H1 (cell line): ENCODE measurements at regions not wholly inside any gene's neighbourhood (a gene's known extent, or its start where the extent isn't known, plus 50 kb on each side); places are given as distances from the start of the nearest gene placed in this dataset.

Experiments used
- CTCF ChIA-PET: fragments of 300-600 bp; sonication (Branson Sonifier 250); formaldehyde crosslinking; loops from one replicate; lab custom pipeline; 2021; ENCODE audit not compliant: partially characterized antibody; lab: Charles Lee
- POLR2A ChIA-PET: fragments of 300-600 bp; sonication (Branson Sonifier 250); formaldehyde crosslinking; loops from one replicate; lab custom pipeline; 2021; ENCODE audit warnings: inconsistent platforms; ENCODE audit not compliant: partially characterized antibody; lab: Charles Lee
- DNase-seq, 2 experiments: peaks; one replicate each; pipeline versions ENCODE4 v3.0.0 to v3.0.0-alpha.2; 2010 to 2022; ENCODE audit warnings: low spot score in 2 of 2, low read depth in 1 of 2, mixed read lengths in 1 of 2
- FAIRE-seq: peaks from 2 replicates; lab custom pipeline; 2011; peaks lifted over from hg19 to GRCh38; lab: Jason Lieb, UNC
- H2AFZ ChIP-seq: 2 replicates; pipeline ENCODE4 v1.8.1; 2012; ENCODE audit warnings: low read length, inconsistent platforms
- H2AK5ac ChIP-seq: 2 replicates; pipeline ENCODE4 v1.6.1; 2013; ENCODE audit warnings: low read depth, low read length
- H2BK120ac ChIP-seq: replicated peaks from 2 replicates; pipeline ENCODE3; 2013; ENCODE audit warnings: low read depth, low read length, inconsistent platforms
- H2BK12ac ChIP-seq: 2 replicates; pipeline ENCODE4 v1.6.1; 2013; ENCODE audit warnings: low read depth, low read length
- H2BK15ac ChIP-seq: 2 replicates; pipeline ENCODE4 v1.6.1; 2013; ENCODE audit warnings: low read length
- H2BK20ac ChIP-seq: 2 replicates; pipeline ENCODE4 v1.6.1; 2013; ENCODE audit warnings: low read length
- H2BK5ac ChIP-seq: 2 replicates; pipeline ENCODE4 v1.6.1; 2013; ENCODE audit warnings: low read depth, low read length
- H3K14ac ChIP-seq: 2 replicates; pipeline ENCODE4 v1.6.1; 2013; ENCODE audit warnings: inconsistent platforms; ENCODE audit not compliant: insufficient read length
- H3K18ac ChIP-seq: 2 replicates; pipeline ENCODE4 v1.6.1; 2013; ENCODE audit warnings: low read length; ENCODE audit errors: extremely low read depth
- H3K23ac ChIP-seq: 2 replicates; pipeline ENCODE4 v1.6.1; 2013; ENCODE audit warnings: inconsistent platforms; ENCODE audit not compliant: insufficient read length
- H3K23me2 ChIP-seq: 2 replicates; pipeline ENCODE4 v1.6.1; 2013; ENCODE audit warnings: low read depth, low read length
- H3K27ac ChIP-seq: 2 replicates; pipeline ENCODE4 v1.6.1; 2011; ENCODE audit warnings: low read depth, low read length, inconsistent platforms
- H3K27me3 ChIP-seq, 4 experiments: replicated peaks in 1 of 4; 1 replicate in 1 of 4; 2 replicates in 3 of 4; pipeline versions ENCODE4 v1.6.1 to v1.8.1; 2011 to 2013; ENCODE audit warnings: low read length in 3 of 4, mild to moderate bottlenecking in 3 of 4, inconsistent platforms in 2 of 4, mixed read lengths in 2 of 4, moderate library complexity in 1 of 4; ENCODE audit not compliant: control insufficient read depth in 3 of 4, insufficient read depth in 3 of 4; ENCODE audit errors: extremely low read depth in 1 of 4
- H3K36me3 ChIP-seq, 4 experiments: 2 replicates each; pipeline versions ENCODE4 v1.6.1 to v1.8.1; 2011 to 2013; ENCODE audit warnings: mild to moderate bottlenecking in 4 of 4, low read length in 3 of 4, moderate library complexity in 2 of 4, control low read depth in 1 of 4, inconsistent platforms in 1 of 4; ENCODE audit not compliant: insufficient read depth in 4 of 4, control insufficient read depth in 2 of 4
- H3K4ac ChIP-seq: replicated peaks from 2 replicates; pipeline ENCODE3; 2013; ENCODE audit warnings: low read length, low read depth, mixed read lengths, inconsistent platforms; ENCODE audit not compliant: insufficient read length
- H3K4me1 ChIP-seq, 4 experiments: replicated peaks in 1 of 4; 1 replicate in 1 of 4; 2 replicates in 3 of 4; pipeline versions ENCODE4 v1.6.1 to v1.8.1; 2011 to 2013; ENCODE audit warnings: low read length in 3 of 4, inconsistent platforms in 2 of 4, mixed read lengths in 1 of 4; ENCODE audit not compliant: insufficient read depth in 4 of 4, control insufficient read depth in 3 of 4
- H3K4me2 ChIP-seq, 2 experiments: 2 replicates each; pipeline versions ENCODE4 v1.6.1 to v1.8.1; 2011 to 2013; ENCODE audit warnings: low read depth in 2 of 2, low read length in 2 of 2, control low read depth in 1 of 2, inconsistent platforms in 1 of 2, mild to moderate bottlenecking in 1 of 2; ENCODE audit not compliant: insufficient read depth in 1 of 2
- H3K4me3 ChIP-seq, 4 experiments: fragments of 200-600, 300-600 bp in 1 of 4; sonication (generic), shearing (Covaris generic), sonication (Bioruptor Twin) in 1 of 4; 2 replicates each; pipeline versions ENCODE4 v1.5.1 to v1.8.1; 2011 to 2016; ENCODE audit warnings: low read length in 4 of 4, low read depth in 3 of 4, control low read depth in 2 of 4, inconsistent platforms in 2 of 4, mild to moderate bottlenecking in 2 of 4, mixed read lengths in 1 of 4, moderate library complexity in 1 of 4; ENCODE audit not compliant: insufficient read depth in 2 of 4; ENCODE audit errors: extremely low read depth in 1 of 4
- H3K56ac ChIP-seq: replicated peaks from 2 replicates; pipeline ENCODE3; 2013; ENCODE audit warnings: low read depth, mild to moderate bottlenecking, mixed read lengths, low read length, inconsistent platforms; ENCODE audit not compliant: insufficient read length
- H3K79me1 ChIP-seq: 2 replicates; pipeline ENCODE4 v1.6.1; 2013; ENCODE audit warnings: low read depth, low read length, control low read depth
- H3K79me2 ChIP-seq, 2 experiments: 2 replicates each; pipeline versions ENCODE4 v1.6.1 to v1.8.1; 2012 to 2013; ENCODE audit warnings: low read length in 2 of 2, mild to moderate bottlenecking in 2 of 2, inconsistent platforms in 1 of 2; ENCODE audit not compliant: insufficient read depth in 2 of 2, control insufficient read depth in 1 of 2
- H3K9ac ChIP-seq, 4 experiments: replicated peaks in 1 of 4; 1 replicate in 1 of 4; 2 replicates in 3 of 4; pipeline versions ENCODE4 v1.6.1 to v1.8.1; 2011 to 2013; ENCODE audit warnings: low read depth in 3 of 4, low read length in 3 of 4, control low read depth in 2 of 4, mild to moderate bottlenecking in 2 of 4, moderate library complexity in 2 of 4, inconsistent platforms in 1 of 4; ENCODE audit errors: extremely low read depth in 1 of 4
- H3K9me3 ChIP-seq, 2 experiments: 2 replicates each; pipeline versions ENCODE4 v1.6.1 to v1.8.1; 2012 to 2013; ENCODE audit warnings: mild to moderate bottlenecking in 2 of 2, moderate library complexity in 2 of 2, control low read depth in 1 of 2, inconsistent platforms in 1 of 2, low read depth in 1 of 2, low read length in 1 of 2, mixed read lengths in 1 of 2; ENCODE audit not compliant: insufficient read depth in 2 of 2
- H4K20me1 ChIP-seq, 2 experiments: replicated peaks in 1 of 2; 2 replicates each; pipeline versions ENCODE3 to v1.8.1; 2011 to 2013; ENCODE audit warnings: inconsistent platforms in 2 of 2, low read length in 2 of 2, mild to moderate bottlenecking in 1 of 2; ENCODE audit not compliant: insufficient read depth in 2 of 2, control insufficient read depth in 1 of 2
- H4K5ac ChIP-seq: 2 replicates; pipeline ENCODE4 v1.6.1; 2013; ENCODE audit warnings: low read length, low read depth, mixed read lengths, inconsistent platforms; ENCODE audit not compliant: insufficient read length
- H4K8ac ChIP-seq: 2 replicates; pipeline ENCODE4 v1.8.0; 2013; ENCODE audit warnings: mild to moderate bottlenecking, moderate library complexity, low read length, inconsistent platforms; ENCODE audit not compliant: insufficient read depth; ENCODE audit errors: extremely low read depth
- H4K91ac ChIP-seq: replicated peaks from 2 replicates; pipeline ENCODE3; 2013; ENCODE audit warnings: low read length, mixed read lengths, inconsistent platforms; ENCODE audit not compliant: insufficient read length
- ATF2 ChIP-seq: IDR thresholded peaks from 2 replicates; pipeline ENCODE4 v1.6.1; 2012; ENCODE audit warnings: low read length, inconsistent platforms
- BACH1 ChIP-seq: IDR thresholded peaks from 2 replicates; pipeline ENCODE4 v1.6.1; 2012; ENCODE audit warnings: low read length, improper control_type of control experiment
- CBX8 ChIP-seq: fragments of 300-800, 300-1000 bp; sonication (generic); IDR thresholded peaks from 2 replicates; pipeline ENCODE4 v1.7.1; 2016; ENCODE audit warnings: low read depth, low read length, borderline replicate concordance
- KDM1A ChIP-seq: fragments of 200-600, 300-600 bp; sonication (generic); IDR thresholded peaks from 2 replicates; pipeline ENCODE4 v1.7.1; 2016; ENCODE audit warnings: mild to moderate bottlenecking, low read length, borderline replicate concordance
- KDM4A ChIP-seq: IDR thresholded peaks from one replicate; pipeline ENCODE4 v1.7.1; 2012; ENCODE audit warnings: low read depth, mild to moderate bottlenecking, moderate library complexity, low read length, inconsistent platforms; ENCODE audit not compliant: severe bottlenecking
- POLR2A ChIP-seq, 2 experiments: IDR thresholded peaks; 1 replicate in 1 of 2; 2 replicates in 1 of 2; pipeline ENCODE4 v1.6.1; 2011; ENCODE audit warnings: low read depth in 2 of 2, low read length in 2 of 2, mild to moderate bottlenecking in 2 of 2; ENCODE audit errors: control extremely low read depth in 1 of 2
- RBBP5 ChIP-seq: IDR thresholded peaks from 2 replicates; pipeline ENCODE4 v1.7.1; 2012; ENCODE audit warnings: low read depth, mild to moderate bottlenecking, inconsistent platforms, low read length, moderate library complexity, borderline replicate concordance
- RFX5 ChIP-seq: IDR thresholded peaks from 2 replicates; pipeline ENCODE4 v1.6.1; 2011; ENCODE audit warnings: low read depth, low read length, improper control_type of control experiment, borderline replicate concordance
- SP1 ChIP-seq: IDR thresholded peaks from 2 replicates; pipeline ENCODE4 v1.6.1; 2011; ENCODE audit warnings: low read depth, low read length
- TCF12 ChIP-seq: IDR thresholded peaks from 2 replicates; pipeline ENCODE4 v1.6.1; 2011; ENCODE audit warnings: low read depth, mild to moderate bottlenecking, low read length
- WGBS, 2 experiments: shearing (Covaris generic) in 1 of 2; methylation state at CpG; one replicate each; pipeline versions ENCODE4 v1.1.6 to v1.1.7; 2013 to 2015; ENCODE audit warnings: low lambda C conversion rate in 2 of 2, mixed read lengths in 2 of 2, inconsistent platforms in 1 of 2, low coverage in 1 of 2, missing lambda C conversion rate in 1 of 2; ENCODE audit not compliant: insufficient replicate concordance in 2 of 2, insufficient coverage in 1 of 2, insufficient read length in 1 of 2; ENCODE audit errors: extremely low coverage in 1 of 2, missing lambda C conversion rate in 1 of 2; 5-methylcytosine and 5-hydroxymethylcytosine counted together
- TF ChIP-seq, protein P1 (sequence below), 3 experiments: IDR thresholded peaks; 1 replicate in 2 of 3; 2 replicates in 1 of 3; pipeline versions ENCODE4 v1.5.1 to v1.6.1; 2011; ENCODE audit warnings: low read length in 3 of 3, mild to moderate bottlenecking in 3 of 3, inconsistent platforms in 2 of 3, low read depth in 1 of 3, moderate library complexity in 1 of 3; ENCODE audit not compliant: insufficient read depth in 1 of 3; ENCODE audit errors: control extremely low read depth in 1 of 3

- H3K79me1 ChIP-seq = no peaks in the 10 kb centered on the region
- H4K91ac ChIP-seq = no peak overlapping the region
- H2BK5ac ChIP-seq = no peak overlapping the region
- no peak overlapping the region for H3K18ac ChIP-seq
- H3K4me3 ChIP-seq = no peak overlapping the region
- H2AFZ ChIP-seq = no peak overlapping the region
- FAIRE-seq (no peak), DNase-seq (no peak)
- no peak overlapping the region for H3K14ac ChIP-seq
- POLR2A ChIA-PET = interaction anchor here (0.8 kb wide), 1 partner anchor 130 kb away, joined by 3 read pairs; no protein-coding TSS in a partner anchor
- no peak overlapping the region for H2BK15ac ChIP-seq
- no peak overlapping the region for H3K56ac ChIP-seq
- H3K27me3 ChIP-seq = no peaks in the 10 kb centered on the region
- H2AK5ac ChIP-seq = no peak overlapping the region
- H2BK20ac ChIP-seq = no peak overlapping the region
- H4K8ac ChIP-seq = no peak overlapping the region
- no peak overlapping the region for H3K4me2 ChIP-seq
- H3K27ac ChIP-seq = no peak overlapping the region
- no peak overlapping the region for H2BK120ac ChIP-seq
- no peaks in the 10 kb centered on the region for H3K4me1 ChIP-seq
- no peak overlapping the region for H2BK12ac ChIP-seq
- CTCF ChIA-PET = interaction anchor here (1.2 kb wide), 1 partner anchor 185 kb away, joined by 4 read pairs; no protein-coding TSS in a partner anchor
- no peak overlapping the region for H3K23ac ChIP-seq
- H4K20me1 ChIP-seq = no peaks in the 10 kb centered on the region
- no peak overlapping the region for H4K5ac ChIP-seq
- no peak overlapping the region for H3K9ac ChIP-seq
- no peaks in the 10 kb centered on the region for H3K36me3 ChIP-seq
- H3K79me2 ChIP-seq = no peaks in the 10 kb centered on the region
- 84% methylated on average over 7 of the region's 7 CpGs; no CpG with 5 or more reads in 1 of the 2 experiments for WGBS, 2 experiments
- no peak overlapping the region for H3K4ac ChIP-seq
- H3K9me3 ChIP-seq = no peaks in the 10 kb centered on the region
- no peaks in the 10 kb centered on the region for H3K23me2 ChIP-seq
- no peak for TF ChIP-seq KDM1A
- TF ChIP-seq POLR2A (IDR thresholded peaks at IDR 0.05; ENCODE audit: control extremely low read depth in 1 of 2, low read depth in 2 of 2, low read length in 2 of 2) = no peak
- no peak for TF ChIP-seq ATF2
- TF ChIP-seq KDM4A = no peak
- TF ChIP-seq, protein P1, sequence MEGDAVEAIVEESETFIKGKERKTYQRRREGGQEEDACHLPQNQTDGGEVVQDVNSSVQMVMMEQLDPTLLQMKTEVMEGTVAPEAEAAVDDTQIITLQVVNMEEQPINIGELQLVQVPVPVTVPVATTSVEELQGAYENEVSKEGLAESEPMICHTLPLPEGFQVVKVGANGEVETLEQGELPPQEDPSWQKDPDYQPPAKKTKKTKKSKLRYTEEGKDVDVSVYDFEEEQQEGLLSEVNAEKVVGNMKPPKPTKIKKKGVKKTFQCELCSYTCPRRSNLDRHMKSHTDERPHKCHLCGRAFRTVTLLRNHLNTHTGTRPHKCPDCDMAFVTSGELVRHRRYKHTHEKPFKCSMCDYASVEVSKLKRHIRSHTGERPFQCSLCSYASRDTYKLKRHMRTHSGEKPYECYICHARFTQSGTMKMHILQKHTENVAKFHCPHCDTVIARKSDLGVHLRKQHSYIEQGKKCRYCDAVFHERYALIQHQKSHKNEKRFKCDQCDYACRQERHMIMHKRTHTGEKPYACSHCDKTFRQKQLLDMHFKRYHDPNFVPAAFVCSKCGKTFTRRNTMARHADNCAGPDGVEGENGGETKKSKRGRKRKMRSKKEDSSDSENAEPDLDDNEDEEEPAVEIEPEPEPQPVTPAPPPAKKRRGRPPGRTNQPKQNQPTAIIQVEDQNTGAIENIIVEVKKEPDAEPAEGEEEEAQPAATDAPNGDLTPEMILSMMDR (IDR thresholded peaks at IDR 0.05; ENCODE audit: control extremely low read depth in 1 of 3, insufficient read depth in 1 of 3, low read depth in 1 of 3, low read length in 3 of 3) = no peak
- TF ChIP-seq SP1 = no peak
- no peak for TF ChIP-seq RFX5
- no peak for TF ChIP-seq BACH1
- no peak for TF ChIP-seq CBX8
- TF ChIP-seq TCF12 = no peak
- TF ChIP-seq RBBP5 = no peak
Measured at GRCh38 chr1:37137014-37137413, 102.7 kb upstream of the GRIK3 start.
